Trophoblast cell (in vitro differentiated cells and primary cell): ENCODE measurements at regions not wholly inside any gene's neighbourhood (a gene's known extent, or its start where the extent isn't known, plus 50 kb on each side); places are given as distances from the start of the nearest gene placed in this dataset.
A peak's percentile ranks its signal among the peaks of the same experiment; 100 is the strongest.

ENCODE experiments used
- DNase-seq, 2 donors: peaks; one replicate each; pipeline ENCODE4 v3.0.0-alpha.2; 2016
- H2AFZ ChIP-seq: 2 replicates; pipeline ENCODE4 v1.6.1; 2013; ENCODE audit warnings: low read length, moderate library complexity, mild to moderate bottlenecking; ENCODE audit not compliant: insufficient read depth, poor library complexity
- H2AK5ac ChIP-seq: 2 replicates; pipeline ENCODE4 v1.6.1; 2013; ENCODE audit warnings: mild to moderate bottlenecking, low read length
- H2BK120ac ChIP-seq: 2 replicates; pipeline ENCODE4 v1.6.1; 2013; ENCODE audit warnings: low read length, mild to moderate bottlenecking, moderate library complexity; ENCODE audit not compliant: insufficient read depth, poor library complexity
- H2BK12ac ChIP-seq: 2 replicates; pipeline ENCODE4 v1.6.1; 2013; ENCODE audit warnings: mild to moderate bottlenecking, low read length, moderate library complexity
- H2BK5ac ChIP-seq: 2 replicates; pipeline ENCODE4 v1.6.1; 2013; ENCODE audit warnings: low read length, low read depth, moderate library complexity, mild to moderate bottlenecking; ENCODE audit not compliant: poor library complexity
- H3K14ac ChIP-seq: 2 replicates; pipeline ENCODE4 v1.6.1; 2013; ENCODE audit warnings: mild to moderate bottlenecking, low read length
- H3K18ac ChIP-seq: 2 replicates; pipeline ENCODE4 v1.6.1; 2013; ENCODE audit warnings: mild to moderate bottlenecking, low read length
- H3K23ac ChIP-seq: 2 replicates; pipeline ENCODE4 v1.6.1; 2013; ENCODE audit warnings: low read length
- H3K27ac ChIP-seq: 2 replicates; pipeline ENCODE4 v1.5.1; 2013; ENCODE audit warnings: low read depth, mild to moderate bottlenecking, inconsistent platforms, low read length, moderate library complexity
- H3K27me3 ChIP-seq: 2 replicates; pipeline ENCODE4 v1.6.1; 2013; ENCODE audit warnings: inconsistent platforms, mild to moderate bottlenecking, low read length, moderate library complexity; ENCODE audit not compliant: insufficient read depth
- H3K36me3 ChIP-seq, 2 experiments: 1 replicate in 1 of 2; 2 replicates in 1 of 2; pipeline ENCODE4 v1.6.1; 2013; ENCODE audit warnings: low read length in 2 of 2, mild to moderate bottlenecking in 2 of 2, moderate library complexity in 1 of 2; ENCODE audit not compliant: insufficient read depth in 2 of 2, control insufficient read depth in 1 of 2
- H3K4ac ChIP-seq: 2 replicates; pipeline ENCODE4 v1.6.1; 2013; ENCODE audit warnings: low read depth, mild to moderate bottlenecking, low read length, moderate library complexity
- H3K4me1 ChIP-seq, 2 experiments: 1 replicate in 1 of 2; 2 replicates in 1 of 2; pipeline ENCODE4 v1.6.1; 2013; ENCODE audit warnings: low read length in 2 of 2, mild to moderate bottlenecking in 2 of 2, moderate library complexity in 1 of 2; ENCODE audit not compliant: insufficient read depth in 2 of 2, control insufficient read depth in 1 of 2
- H3K4me2 ChIP-seq: 2 replicates; pipeline ENCODE4 v1.6.1; 2013; ENCODE audit warnings: inconsistent platforms, mild to moderate bottlenecking, low read length, moderate library complexity
- H3K4me3 ChIP-seq: 2 replicates; pipeline ENCODE4 v1.5.1; 2013; ENCODE audit warnings: mild to moderate bottlenecking, low read depth, low read length, inconsistent platforms
- H3K79me1 ChIP-seq: one replicate; pipeline ENCODE4 v1.6.1; 2013; ENCODE audit warnings: low read length
- H3K79me2 ChIP-seq: 2 replicates; pipeline ENCODE4 v1.6.1; 2013; ENCODE audit warnings: low read length, mild to moderate bottlenecking; ENCODE audit not compliant: control insufficient read depth, insufficient read depth, poor library complexity
- H3K9ac ChIP-seq: 2 replicates; pipeline ENCODE4 v1.6.1; 2013; ENCODE audit warnings: mild to moderate bottlenecking, low read length
- H3K9me3 ChIP-seq: 2 replicates; pipeline ENCODE4 v1.6.1; 2013; ENCODE audit warnings: low read depth, mild to moderate bottlenecking, control low read depth, inconsistent platforms, low read length; ENCODE audit not compliant: insufficient read depth
- H4K12ac ChIP-seq: 2 replicates; pipeline ENCODE4 v1.6.1; 2013; ENCODE audit warnings: low read depth, mild to moderate bottlenecking, low read length, moderate library complexity
- H4K8ac ChIP-seq: 2 replicates; pipeline ENCODE4 v1.6.1; 2013; ENCODE audit warnings: low read depth, mild to moderate bottlenecking, low read length, moderate library complexity
- H4K91ac ChIP-seq: one replicate; pipeline ENCODE4 v1.6.1; 2013; ENCODE audit warnings: low read depth, mild to moderate bottlenecking, low read length, moderate library complexity
- WGBS: extraction: QIAGEN DNeasy Blood & Tissue Kit; methylation state at CpG from one replicate; pipeline ENCODE4 v1.1.7; 2013; ENCODE audit warnings: missing lambda C conversion rate; ENCODE audit not compliant: insufficient read length, insufficient coverage; ENCODE audit errors: extremely low coverage; 5-methylcytosine and 5-hydroxymethylcytosine counted together

- Histone ChIP-seq H3K36me3 (no peaks in the 10 kb centered on the region), H2BK5ac (no peak overlapping the region), H3K9ac (no peak overlapping the region), H4K8ac (no peak overlapping the region), H2AK5ac (no peak overlapping the region), H3K14ac (no peak overlapping the region), H4K91ac (no peak overlapping the region), H3K27me3 (no peaks in the 10 kb centered on the region), H3K4me2 (no peak overlapping the region), H3K4me1 (no peaks in the 10 kb centered on the region), H2AFZ (no peak overlapping the region), H3K79me2 (no peaks in the 10 kb centered on the region), H2BK12ac (no peak overlapping the region), H3K23ac (no peak overlapping the region), H3K27ac (no peak overlapping the region), H4K12ac (no peak overlapping the region), H3K79me1 (no peaks in the 10 kb centered on the region), H3K9me3 (no peaks in the 10 kb centered on the region), H3K4ac (no peak overlapping the region), H3K4me3 (no peak overlapping the region), H3K18ac (no peak overlapping the region), H2BK120ac (no peak overlapping the region)
- no CpG with 5 or more reads among the region's 2 CpGs for WGBS
- no peak for DNase-seq
Measured at GRCh38 chr16:65981057-65981456, 385.4 kb upstream of the CDH5 start.

DNA sequence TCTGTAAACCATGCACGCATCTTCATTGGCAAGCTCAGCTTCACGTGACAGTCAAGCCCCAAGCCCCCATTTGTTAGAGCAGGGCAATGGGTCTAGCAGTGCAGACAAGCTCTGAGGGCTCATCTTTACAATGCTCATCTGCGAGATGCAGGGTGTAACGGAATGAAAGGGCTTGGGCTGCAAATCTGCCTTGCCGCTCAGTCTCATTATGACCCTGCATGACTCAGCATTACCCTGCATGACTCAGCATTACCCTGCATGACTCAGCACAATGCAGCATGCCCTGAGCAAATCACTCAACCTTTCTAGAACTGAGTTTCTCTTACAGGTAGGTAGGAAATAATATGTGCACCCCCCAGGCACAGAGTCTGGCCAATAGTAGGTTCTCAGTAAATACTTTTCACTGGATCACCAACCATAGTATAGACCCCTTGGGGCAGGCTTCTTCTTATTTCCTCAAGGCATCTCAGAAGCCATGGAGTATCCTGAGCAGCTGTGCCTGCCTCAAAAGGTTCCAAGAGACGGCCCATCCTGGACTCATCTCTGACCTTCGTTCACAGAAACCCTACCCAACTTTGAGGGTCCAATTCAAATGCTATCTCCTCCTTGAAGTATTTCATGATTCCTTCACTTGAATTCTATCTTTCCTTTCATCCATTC is 391.3 kb upstream of the CDH5 start:
- H2BK120ac ChIP-seq, result no peak overlapping the region
- DNase-seq, result peak in 1 of 2 donors; percentile 13
- no peak overlapping the region for H3K4me3 ChIP-seq
- no peak overlapping the region for H4K91ac ChIP-seq
- H3K27ac ChIP-seq, result no peak overlapping the region
- H3K79me2 ChIP-seq, result no peaks in the 10 kb centered on the region
- no peak overlapping the region for H2AFZ ChIP-seq
- no peak overlapping the region for H3K9ac ChIP-seq
- no peak overlapping the region for H3K23ac ChIP-seq
- peak overlapping the region; percentile 57 for H4K12ac ChIP-seq
- no peak overlapping the region for H3K18ac ChIP-seq
- peaks cover 3% of the 10 kb centered on the region for H3K9me3 ChIP-seq
- H3K4ac ChIP-seq, result no peak overlapping the region
- no peak overlapping the region for H2AK5ac ChIP-seq
- H4K8ac ChIP-seq, result no peak overlapping the region
- no peak overlapping the region for H3K14ac ChIP-seq
- H3K4me1 ChIP-seq, result no peaks in the 10 kb centered on the region
- H3K36me3 ChIP-seq, result no peaks in the 10 kb centered on the region
- no peaks in the 10 kb centered on the region for H3K79me1 ChIP-seq
- H3K27me3 ChIP-seq, result no peaks in the 10 kb centered on the region
- no CpG with 5 or more reads among the region's 7 CpGs for WGBS
- H3K4me2 ChIP-seq, result no peak overlapping the region
- no peak overlapping the region for H2BK12ac ChIP-seq
- peak overlapping the region; percentile 39 for H2BK5ac ChIP-seq

- Histone ChIP-seq H3K27me3 (no peaks in the 10 kb centered on the region), H3K14ac (no peak overlapping the region), H3K4me1 (no peaks in the 10 kb centered on the region), H3K4ac (no peak overlapping the region), H4K91ac (no peak overlapping the region), H3K23ac (no peak overlapping the region), H2BK5ac (no peak overlapping the region), H3K4me2 (no peak overlapping the region), H4K8ac (no peak overlapping the region), H3K18ac (no peak overlapping the region), H2BK120ac (no peak overlapping the region), H2AFZ (no peak overlapping the region), H3K36me3 (no peaks in the 10 kb centered on the region), H2BK12ac (no peak overlapping the region), H3K9ac (no peak overlapping the region), H3K79me1 (no peaks in the 10 kb centered on the region), H3K9me3 (no peaks in the 10 kb centered on the region), H2AK5ac (no peak overlapping the region), H4K12ac (no peak overlapping the region), H3K4me3 (no peak overlapping the region), H3K79me2 (no peaks in the 10 kb centered on the region), H3K27ac (no peak overlapping the region)
- no CpG with 5 or more reads among the region's 4 CpGs for WGBS
- no peak for DNase-seq
Measured at GRCh38 chr16:65967376-65967775, 399.1 kb upstream of the CDH5 start.

DNA sequence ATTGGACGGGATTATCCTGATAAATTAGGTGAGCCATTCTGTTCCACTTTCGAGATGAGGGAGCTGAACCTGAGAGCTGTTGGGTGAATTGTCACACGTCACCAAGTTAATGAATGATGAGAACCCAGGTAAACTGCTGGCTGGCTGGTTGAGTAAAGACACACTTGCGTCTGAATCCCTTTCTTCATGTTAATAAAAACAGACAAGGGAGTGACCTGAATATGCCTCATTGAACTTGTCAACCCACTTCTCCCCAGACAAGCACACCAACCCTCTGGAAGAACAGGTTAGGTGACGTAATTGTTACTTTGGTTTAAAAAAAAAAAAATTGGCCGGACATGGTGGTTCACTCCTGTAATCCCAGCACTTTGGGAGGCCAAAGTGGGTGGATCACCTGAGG is 400.9 kb upstream of the CDH5 start:
- Histone ChIP-seq H4K8ac (no peak overlapping the region), H3K14ac (no peak overlapping the region), H3K4me3 (no peak overlapping the region), H2AFZ (no peak overlapping the region), H4K12ac (no peak overlapping the region), H2BK12ac (peak overlapping the region; percentile 42), H3K23ac (no peak overlapping the region), H3K27me3 (no peaks in the 10 kb centered on the region), H3K4me2 (no peak overlapping the region), H2BK5ac (no peak overlapping the region), H3K9me3 (no peaks in the 10 kb centered on the region), H4K91ac (no peak overlapping the region), H2AK5ac (no peak overlapping the region), H3K4me1 (no peaks in the 10 kb centered on the region), H3K79me2 (no peaks in the 10 kb centered on the region), H3K4ac (no peak overlapping the region), H3K79me1 (no peaks in the 10 kb centered on the region), H2BK120ac (no peak overlapping the region), H3K36me3 (no peaks in the 10 kb centered on the region), H3K9ac (no peak overlapping the region), H3K18ac (no peak overlapping the region), H3K27ac (no peak overlapping the region)
- peak; percentile 45 to 70 for DNase-seq
- no CpG with 5 or more reads among the region's 6 CpGs for WGBS
